ENCODE measurements at regions not wholly inside any gene's neighbourhood (a gene's known extent, or its start where the extent isn't known, plus 50 kb on each side); places are given as distances from the start of the nearest gene placed in this dataset.
"Not testable (repeated sequence)": the region's sequence is repeated elsewhere in the genome, so short reads cannot be mapped to it uniquely, and the experiment has no call there.

GRCh38 chr17:13879961-13880466 lies 189.3 kb upstream of the COX10 start:
- H3K4me1 Mint-ChIP-seq, result no peaks in the 10 kb centered on the region
- DNase-seq, result no peak
- intact Hi-C loops (cut with micrococcal nuclease), result no loop called here

DNA sequence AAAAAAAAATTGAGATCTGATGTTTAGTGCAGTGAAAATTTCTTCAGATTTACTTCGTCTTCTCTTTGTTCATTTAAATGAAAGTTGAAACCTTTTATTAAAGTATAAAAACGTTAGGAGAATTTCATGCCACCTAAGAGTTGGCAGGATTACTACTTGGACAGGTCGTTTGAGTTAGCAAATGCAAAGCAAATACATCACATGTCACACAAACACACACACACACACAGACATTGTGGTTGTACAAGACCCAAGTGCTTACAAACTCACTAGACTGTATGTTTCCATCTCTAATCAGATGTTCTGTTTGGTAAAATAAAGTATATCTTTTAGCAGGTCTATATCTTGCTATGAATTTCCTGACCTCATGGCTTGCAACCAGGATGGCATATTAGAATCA lies 185.6 kb upstream of the COX10 start:
- DNase-seq, result peak; percentile 4
- no peaks in the 10 kb centered on the region for H3K4me1 Mint-ChIP-seq
- H3K9me3 Mint-ChIP-seq, result peaks cover 6% of the 10 kb centered on the region
- H3K27ac Mint-ChIP-seq, result no peak overlapping the region
- H3K4me3 Mint-ChIP-seq, result no peak overlapping the region
- H3K27me3 Mint-ChIP-seq, result no peaks in the 10 kb centered on the region
- intact Hi-C loops (cut with micrococcal nuclease), result no loop called here
- H3K36me3 Mint-ChIP-seq (ENCODE audit: low read depth), result no peaks in the 10 kb centered on the region

More at GRCh38 chr17:13879961-13880466, 189.3 kb upstream of the COX10 start:
- Mint-ChIP-seq H3K27ac (no peak overlapping the region), H3K9me3 (peaks cover 11% of the 10 kb centered on the region), H3K36me3 (ENCODE audit: low read depth) (peaks cover 4% of the 10 kb centered on the region), H3K4me3 (no peak overlapping the region), H3K27me3 (no peaks in the 10 kb centered on the region)

- Mint-ChIP-seq H3K9me3 (peaks cover 6% of the 10 kb centered on the region), H3K4me1 (no peaks in the 10 kb centered on the region), H3K27ac (no peak overlapping the region), H3K27me3 (no peaks in the 10 kb centered on the region), H3K36me3 (ENCODE audit: low read depth) (no peaks in the 10 kb centered on the region), H3K4me3 (no peak overlapping the region)
- intact Hi-C loops (cut with micrococcal nuclease), result no loop called here
- peak; percentile 15 for DNase-seq
These were observed 185.0 kb upstream of the COX10 start for GRCh38 chr17:13884347-13884746.

DNA sequence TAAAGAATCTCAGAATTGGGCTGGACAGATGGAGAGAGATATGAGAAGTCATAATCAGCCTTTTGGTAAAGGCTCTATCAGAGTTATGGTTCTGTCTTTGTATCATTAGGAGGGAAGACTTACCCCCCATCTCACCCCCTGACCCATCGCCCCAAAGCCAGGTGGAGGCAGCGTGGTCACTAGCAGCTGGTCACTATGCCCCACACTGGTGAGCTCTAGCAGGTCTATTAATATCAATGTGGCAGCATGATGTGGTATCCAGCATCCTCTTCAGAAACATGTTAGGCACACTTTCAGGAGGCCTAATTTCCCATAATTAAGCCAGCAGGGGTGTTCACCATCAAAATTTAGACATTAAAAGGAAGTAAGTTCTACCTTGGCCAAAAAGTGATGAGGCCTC lies 183.8 kb upstream of the COX10 start:
- Mint-ChIP-seq H3K36me3 (ENCODE audit: low read depth) (no peaks in the 10 kb centered on the region), H3K27ac (no peak overlapping the region), H3K4me1 (no peaks in the 10 kb centered on the region), H3K4me3 (no peak overlapping the region), H3K27me3 (no peaks in the 10 kb centered on the region), H3K9me3 (peaks cover 6% of the 10 kb centered on the region)
- intact Hi-C loops (cut with micrococcal nuclease), result no loop called here
- peak; percentile 43 for DNase-seq

DNA sequence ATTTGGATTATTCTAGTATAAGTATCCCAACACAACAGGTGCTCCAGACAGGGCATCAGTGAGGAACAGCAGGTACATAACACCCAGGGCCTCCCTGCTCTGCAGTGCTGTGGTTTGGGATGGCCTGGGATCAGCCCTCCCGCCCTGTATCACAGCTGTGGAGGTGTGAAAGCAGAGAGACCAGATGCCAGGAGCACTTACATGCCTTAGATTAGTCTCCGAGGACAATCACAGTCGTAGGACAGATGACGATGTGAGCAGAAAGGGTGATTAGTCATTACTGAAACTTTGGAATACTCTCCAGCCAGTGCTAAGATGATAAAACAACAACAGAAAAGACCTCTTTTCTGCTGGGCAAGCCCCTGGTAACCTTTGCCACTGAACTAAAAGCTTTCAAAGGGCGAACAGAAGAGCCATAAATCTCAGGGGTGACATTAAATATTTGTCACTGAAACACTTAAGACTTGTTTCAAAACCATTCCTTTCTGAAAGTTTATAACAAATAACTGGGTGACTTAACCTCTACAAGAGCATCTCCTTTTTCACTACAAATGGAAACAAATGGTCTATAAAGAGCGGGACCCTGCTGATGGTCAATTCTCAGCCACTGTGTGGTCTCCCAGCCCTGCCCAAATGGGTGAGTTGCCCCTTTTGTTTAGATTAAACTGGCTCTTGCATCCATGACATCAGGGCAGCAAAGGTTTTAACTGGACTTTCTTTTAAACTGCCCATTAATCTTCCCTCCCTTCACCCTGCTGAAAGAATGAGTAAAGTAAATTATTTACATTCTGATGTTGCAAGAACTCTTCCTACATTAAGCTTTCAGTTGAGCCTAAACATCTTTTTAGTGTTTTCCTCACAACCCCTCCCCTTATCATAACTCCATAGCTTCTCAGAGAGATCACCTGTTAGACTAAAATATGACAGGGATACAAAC lies 183.1 kb upstream of the COX10 start:
- no peaks in the 10 kb centered on the region for H3K4me1 Mint-ChIP-seq

GRCh38 chr17:13888056-13888609 lies 181.2 kb upstream of the COX10 start:
- Mint-ChIP-seq H3K27ac (no peak overlapping the region), H3K4me3 (no peak overlapping the region), H3K9me3 (no peaks in the 10 kb centered on the region), H3K36me3 (ENCODE audit: low read depth) (no peaks in the 10 kb centered on the region), H3K4me1 (no peaks in the 10 kb centered on the region), H3K27me3 (peaks cover 2% of the 10 kb centered on the region)
- intact Hi-C loops (cut with micrococcal nuclease), result no loop called here
- no peak for DNase-seq

More for the DNA sequence above, 183.1 kb upstream of the COX10 start:
- intact Hi-C loops (cut with micrococcal nuclease), result no loop called here
- DNase-seq, result peak; percentile 35
- no peaks in the 10 kb centered on the region for H3K36me3 Mint-ChIP-seq (ENCODE audit: low read depth)
- no peak overlapping the region for H3K27ac Mint-ChIP-seq
- no peaks in the 10 kb centered on the region for H3K27me3 Mint-ChIP-seq
- H3K9me3 Mint-ChIP-seq, result peaks cover 6% of the 10 kb centered on the region
- no peak overlapping the region for H3K4me3 Mint-ChIP-seq

DNA sequence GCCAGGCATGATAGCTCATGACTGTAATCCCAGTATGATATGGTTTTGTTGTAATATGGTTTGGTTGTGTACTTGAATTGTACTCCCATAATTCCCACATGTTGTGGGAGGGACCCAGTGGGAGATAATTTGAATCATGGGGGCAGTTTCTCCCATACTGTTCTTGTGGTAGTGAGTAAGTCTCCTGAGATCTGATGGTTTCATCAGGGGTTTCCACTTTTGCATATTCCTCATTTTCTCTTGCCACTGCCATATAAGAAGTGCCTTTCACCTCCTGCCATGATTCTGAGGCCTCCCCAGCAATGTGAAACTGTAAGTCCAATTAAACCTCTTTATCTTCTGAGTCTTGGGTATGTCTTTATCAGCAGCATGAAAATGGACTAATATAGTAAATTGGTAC lies 160.3 kb upstream of the COX10 start:
- H3K4me1 Mint-ChIP-seq; intact Hi-C loops (cut with micrococcal nuclease); H3K36me3 Mint-ChIP-seq (ENCODE audit: low read depth): not testable (repeated sequence)

GRCh38 chr17:13909901-13910519 lies 159.3 kb upstream of the COX10 start:
- Mint-ChIP-seq H3K27ac (no peak overlapping the region), H3K9me3 (no peaks in the 10 kb centered on the region), H3K27me3 (no peaks in the 10 kb centered on the region), H3K36me3 (ENCODE audit: low read depth) (peaks cover 2% of the 10 kb centered on the region), H3K4me3 (no peak overlapping the region), H3K4me1 (no peaks in the 10 kb centered on the region)
- intact Hi-C loops (cut with micrococcal nuclease), result no loop called here
- no peak for DNase-seq

More for the DNA sequence above, 160.3 kb upstream of the COX10 start:
- not testable (repeated sequence) for DNase-seq, H3K4me3 Mint-ChIP-seq, H3K27ac Mint-ChIP-seq, H3K27me3 Mint-ChIP-seq, H3K9me3 Mint-ChIP-seq

- Mint-ChIP-seq H3K4me1 (peaks cover 2% of the 10 kb centered on the region), H3K4me3 (no peak overlapping the region), H3K9me3 (no peaks in the 10 kb centered on the region), H3K27me3 (no peaks in the 10 kb centered on the region), H3K27ac (no peak overlapping the region), H3K36me3 (ENCODE audit: low read depth) (peaks cover 2% of the 10 kb centered on the region)
- intact Hi-C loops (cut with micrococcal nuclease), result no loop called here
- DNase-seq, result no peak
These were observed 151.7 kb upstream of the COX10 start for GRCh38 chr17:13917634-13918033.

GRCh38 chr17:13918247-13918646 lies 151.1 kb upstream of the COX10 start:
- DNase-seq, result no peak
- Mint-ChIP-seq H3K36me3 (ENCODE audit: low read depth) (peaks cover 2% of the 10 kb centered on the region), H3K9me3 (no peaks in the 10 kb centered on the region), H3K27me3 (no peaks in the 10 kb centered on the region), H3K4me3 (no peak overlapping the region), H3K27ac (no peak overlapping the region), H3K4me1 (peaks cover 2% of the 10 kb centered on the region)
- intact Hi-C loops (cut with micrococcal nuclease), result no loop called here

DNA sequence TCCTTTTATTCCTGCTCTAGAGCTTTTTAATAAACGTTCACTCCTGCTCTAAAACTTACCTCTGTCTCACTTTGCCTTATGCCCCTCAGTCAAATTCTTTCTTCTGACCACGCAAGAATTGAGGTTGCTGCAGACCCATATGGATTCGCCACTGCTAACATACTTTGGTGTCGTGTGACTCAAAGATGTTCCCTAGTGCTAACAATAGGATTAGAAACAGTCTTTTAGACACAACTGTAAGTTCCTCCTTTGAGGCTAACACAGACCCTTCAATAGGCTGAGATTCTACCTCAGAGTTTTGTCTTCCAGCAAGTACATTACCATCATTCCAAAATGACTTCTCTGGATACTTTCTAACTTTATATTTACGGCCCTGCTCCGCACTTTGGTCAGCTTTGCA lies 149.5 kb upstream of the COX10 start:
- Mint-ChIP-seq H3K4me1 (peaks cover 2% of the 10 kb centered on the region), H3K9me3 (no peaks in the 10 kb centered on the region), H3K27me3 (no peaks in the 10 kb centered on the region), H3K4me3 (no peak overlapping the region), H3K36me3 (ENCODE audit: low read depth) (no peaks in the 10 kb centered on the region), H3K27ac (no peak overlapping the region)
- intact Hi-C loops (cut with micrococcal nuclease), result no loop called here
- DNase-seq, result no peak

DNA sequence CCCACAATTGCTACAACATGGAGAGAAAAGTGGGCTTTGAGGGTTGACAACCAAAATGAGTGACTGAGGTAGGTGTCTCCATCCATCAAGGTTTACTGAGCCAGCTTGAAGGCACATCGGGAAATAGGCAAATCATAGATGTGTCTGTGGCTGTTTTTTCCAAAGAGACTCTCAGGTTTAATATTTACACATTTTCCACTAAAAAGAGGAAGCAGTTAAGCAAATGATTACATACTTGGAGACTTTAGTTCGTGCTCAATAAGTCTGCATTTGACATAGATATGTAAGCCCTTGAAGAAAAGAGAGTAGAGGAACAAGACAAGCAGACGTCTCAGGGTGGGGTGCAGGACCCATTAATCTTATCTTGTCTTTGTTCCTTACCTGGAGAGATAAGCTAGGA lies 148.9 kb upstream of the COX10 start:
- no peak for DNase-seq
- no peaks in the 10 kb centered on the region for H3K36me3 Mint-ChIP-seq (ENCODE audit: low read depth)
- H3K27me3 Mint-ChIP-seq, result no peaks in the 10 kb centered on the region
- intact Hi-C loops (cut with micrococcal nuclease), result no loop called here
- H3K4me3 Mint-ChIP-seq, result no peak overlapping the region
- H3K9me3 Mint-ChIP-seq, result peaks cover 1% of the 10 kb centered on the region
- no peak overlapping the region for H3K27ac Mint-ChIP-seq
- H3K4me1 Mint-ChIP-seq, result peaks cover 2% of the 10 kb centered on the region

- H3K9me3 Mint-ChIP-seq, result peaks cover 5% of the 10 kb centered on the region
- no peak for DNase-seq
- no peaks in the 10 kb centered on the region for H3K36me3 Mint-ChIP-seq (ENCODE audit: low read depth)
- no peaks in the 10 kb centered on the region for H3K27me3 Mint-ChIP-seq
- H3K27ac Mint-ChIP-seq, result no peak overlapping the region
- H3K4me1 Mint-ChIP-seq, result peaks cover 2% of the 10 kb centered on the region
- H3K4me3 Mint-ChIP-seq, result no peak overlapping the region
- intact Hi-C loops (cut with micrococcal nuclease), result no loop called here
These were observed 147.2 kb upstream of the COX10 start for GRCh38 chr17:13921841-13922776.
